T47D (cell line): ENCODE measurements at regions not wholly inside any gene's neighbourhood (a gene's known extent, or its start where the extent isn't known, plus 50 kb on each side); places are given as distances from the start of the nearest gene placed in this dataset.
"Not testable (repeated sequence)": the region's sequence is repeated elsewhere in the genome, so short reads cannot be mapped to it uniquely, and the experiment has no call there.

ENCODE experiments used
- DNase-seq, 2 experiments: peaks; one replicate each; pipeline versions ENCODE4 v3.0.0 to v3.0.0-alpha.2; 2011 to 2012; ENCODE audit warnings: low read depth in 1 of 2, low spot score in 1 of 2
- JUND ChIP-seq: IDR thresholded peaks from 2 replicates; pipeline ENCODE4 v1.6.1; 2012; ENCODE audit warnings: low read depth
- in situ Hi-C: cut with HindIII; loops from 2 replicates; pipeline ENCODE4 v1.10.0; 2016; ENCODE audit warnings: low sequenced_read_pairs, low pct_unique_long_range_greater_than_20kb

DNA sequence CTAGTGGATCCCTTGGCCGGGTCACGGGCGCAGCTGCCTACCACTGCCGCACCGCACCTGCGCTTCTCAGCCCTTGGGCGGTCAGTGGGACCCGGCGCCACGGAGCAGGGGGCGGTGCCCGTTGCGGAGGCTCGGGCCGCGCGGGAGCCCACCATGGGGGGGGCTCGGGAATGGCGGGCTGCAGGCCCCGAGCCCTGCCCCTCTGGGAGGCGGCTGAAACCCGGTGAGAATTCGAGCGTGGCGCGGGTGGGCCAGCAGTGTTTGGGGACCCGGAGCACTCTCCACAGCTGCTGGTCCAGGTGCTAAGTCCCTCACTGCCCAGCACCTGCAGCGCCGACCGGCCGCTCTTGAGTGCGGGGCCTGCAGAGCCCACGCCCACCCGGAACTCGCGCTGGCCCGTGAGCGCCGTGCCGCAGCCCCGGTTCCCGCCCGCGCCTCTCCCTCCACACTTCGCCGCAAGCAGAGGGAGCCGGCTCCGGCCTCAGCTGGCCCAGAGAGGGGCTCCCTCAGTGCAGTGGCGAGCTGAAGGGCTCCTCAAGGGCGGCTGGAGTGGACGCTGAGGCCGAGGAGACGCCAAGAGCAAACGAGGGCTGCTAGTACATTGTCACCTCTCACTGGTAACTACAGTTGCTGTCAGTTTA is 120.5 kb upstream of the TMEM170B start:
- DNase-seq, result no peak
- no peak for TF ChIP-seq JUND
- in situ Hi-C loops, result no loop called here

DNA sequence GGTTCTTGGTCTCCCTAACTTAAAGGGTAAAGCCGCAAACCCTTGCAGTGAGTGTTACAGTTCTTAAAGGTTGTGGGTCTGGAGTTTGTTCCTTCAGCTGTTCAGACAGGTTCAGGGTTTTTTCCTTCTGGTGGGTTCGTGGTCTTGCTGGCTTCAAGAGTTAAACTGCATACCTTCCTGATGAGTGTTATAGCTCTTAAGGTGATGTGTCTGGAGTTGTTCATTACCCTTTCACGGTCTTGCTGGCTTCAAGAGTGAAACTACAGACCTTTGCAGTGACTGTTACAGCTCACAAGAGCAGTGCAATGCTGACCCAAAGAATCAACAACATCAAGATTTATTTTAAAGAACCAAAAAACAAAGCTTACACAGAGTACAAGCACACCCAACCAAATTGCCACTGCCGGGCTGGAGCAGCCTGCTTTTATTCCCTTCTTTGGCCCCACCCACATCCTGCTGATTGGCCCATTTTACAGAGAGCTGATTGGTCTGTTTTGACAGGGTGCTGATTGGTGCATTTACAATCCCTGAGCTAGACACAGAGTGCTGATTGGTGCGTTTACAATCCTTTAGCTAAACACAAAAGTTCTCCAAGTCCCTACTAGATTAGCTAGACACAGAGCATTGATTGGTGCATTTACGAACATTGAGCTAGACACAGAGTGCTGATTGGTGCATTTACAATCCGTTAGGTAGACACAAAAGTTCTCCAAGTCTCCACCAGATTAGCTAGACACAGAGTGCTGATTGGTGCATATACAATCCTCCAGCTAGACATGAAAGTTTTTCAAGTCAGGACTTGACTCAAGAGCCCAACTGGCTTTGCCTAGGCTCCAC is 121.2 kb upstream of the TMEM170B start:
- in situ Hi-C loops, DNase-seq: not testable (repeated sequence)

DNA sequence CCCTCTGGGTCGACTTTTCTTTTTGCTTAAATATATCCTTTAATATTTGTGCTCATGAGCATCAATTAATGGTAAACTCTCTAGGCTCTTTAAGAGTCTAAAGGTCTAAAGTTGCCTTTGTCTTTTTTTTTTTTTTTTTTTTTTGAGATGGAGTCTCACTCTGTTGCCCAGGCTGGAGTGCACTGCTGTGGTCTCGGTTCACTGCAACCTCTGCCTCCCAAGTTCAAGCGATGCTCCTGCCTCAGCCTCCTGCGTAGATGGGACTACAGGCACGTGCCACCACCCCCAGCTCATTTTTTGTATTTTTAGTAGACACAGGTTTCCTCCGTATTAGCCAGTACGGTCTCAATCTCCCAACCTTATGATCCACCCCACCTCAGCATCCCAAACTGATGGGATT is 122.0 kb upstream of the TMEM170B start:
- in situ Hi-C loops, result no loop called here
- no peak for DNase-seq
- no peak for TF ChIP-seq JUND

DNA sequence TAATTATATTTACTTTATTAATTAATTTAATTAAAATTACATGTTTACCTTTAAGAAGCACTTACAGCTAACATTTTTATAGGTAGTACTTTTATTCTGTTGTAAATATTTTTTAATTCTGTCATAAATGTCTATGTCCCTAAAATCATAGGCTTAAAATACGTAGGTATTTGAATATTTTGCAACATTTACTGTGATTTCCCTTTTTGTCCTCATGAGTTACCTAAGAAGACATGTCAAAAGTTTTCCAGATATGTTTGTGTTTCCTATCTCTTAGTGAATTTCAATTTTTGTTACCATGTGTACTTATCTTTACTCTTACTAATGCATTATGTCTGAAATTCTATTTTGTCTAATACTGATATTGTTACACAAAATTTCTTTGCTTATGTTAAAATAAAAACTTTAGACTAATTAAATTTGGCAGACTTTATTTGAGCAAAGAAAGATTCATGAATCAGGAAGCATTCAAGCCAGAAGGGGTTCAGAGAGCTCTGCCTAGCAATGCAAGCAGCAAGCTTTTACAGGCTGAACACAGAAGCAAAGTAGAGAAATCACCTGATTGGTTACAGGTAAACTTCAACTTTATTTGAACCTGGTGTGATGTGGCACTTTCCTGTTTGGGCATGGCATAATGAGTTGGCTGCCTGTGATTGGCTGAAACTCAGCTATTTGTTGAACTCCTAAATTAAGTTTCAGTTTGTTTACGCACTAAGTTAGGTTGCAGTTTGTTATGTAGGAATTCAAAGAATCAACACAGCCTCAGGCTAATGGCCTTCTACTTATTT is 123.2 kb upstream of the TMEM170B start:
- in situ Hi-C loops, result no loop called here
- no peak for TF ChIP-seq JUND
- peak in 1 of 2 experiments; percentile 97 for DNase-seq

DNA sequence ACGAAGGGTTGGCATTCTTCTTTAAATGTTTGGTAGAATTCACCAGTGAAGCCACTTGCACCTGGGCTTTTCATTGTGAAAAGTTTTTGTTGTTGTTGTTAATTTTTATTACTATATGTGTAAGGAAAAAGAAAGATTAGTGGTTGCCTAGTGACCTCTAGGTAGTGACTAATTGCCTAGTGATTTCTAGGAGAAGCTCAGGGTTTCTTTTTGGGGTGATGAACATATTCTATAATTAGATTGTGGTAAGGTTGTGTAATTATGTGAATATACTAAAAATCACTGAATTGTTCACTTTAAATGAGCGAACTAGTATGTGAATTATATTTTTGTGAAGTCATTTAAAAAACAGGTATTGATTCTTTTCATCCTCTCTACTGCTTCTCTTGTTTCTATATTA is 123.8 kb upstream of the TMEM170B start:
- no peak for DNase-seq
- in situ Hi-C loops, result no loop called here

DNA sequence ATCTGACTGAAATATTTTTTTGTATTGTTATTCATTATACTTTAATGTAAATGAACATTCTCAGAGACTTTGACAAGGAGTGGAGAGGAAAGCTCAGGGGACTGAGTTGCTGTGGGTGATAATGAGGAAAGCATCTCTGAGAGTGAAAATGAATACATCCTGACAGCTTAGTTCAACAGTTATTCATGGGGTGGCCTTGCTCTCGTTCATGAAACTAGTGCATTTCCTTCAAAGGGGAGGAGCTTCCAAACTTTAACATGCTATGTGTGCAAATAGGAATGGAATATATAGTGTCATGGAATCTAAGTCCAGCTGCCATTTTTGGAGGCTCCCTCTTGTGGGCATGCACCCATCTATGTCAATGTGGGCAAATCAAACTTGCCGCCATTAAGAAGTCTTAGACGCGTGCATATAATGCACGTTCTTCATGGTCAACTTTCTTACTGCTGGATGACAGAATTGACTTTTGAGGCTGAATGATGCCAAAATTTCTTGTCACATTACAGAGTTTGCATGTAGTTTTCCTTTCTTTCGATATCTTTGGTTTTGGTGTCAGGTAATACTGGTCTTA is 124.3 kb upstream of the TMEM170B start:
- no peak for DNase-seq
- in situ Hi-C loops, result no loop called here
- TF ChIP-seq JUND, result no peak

More for the DNA sequence above, 123.8 kb upstream of the TMEM170B start:
- TF ChIP-seq JUND, result no peak

DNA sequence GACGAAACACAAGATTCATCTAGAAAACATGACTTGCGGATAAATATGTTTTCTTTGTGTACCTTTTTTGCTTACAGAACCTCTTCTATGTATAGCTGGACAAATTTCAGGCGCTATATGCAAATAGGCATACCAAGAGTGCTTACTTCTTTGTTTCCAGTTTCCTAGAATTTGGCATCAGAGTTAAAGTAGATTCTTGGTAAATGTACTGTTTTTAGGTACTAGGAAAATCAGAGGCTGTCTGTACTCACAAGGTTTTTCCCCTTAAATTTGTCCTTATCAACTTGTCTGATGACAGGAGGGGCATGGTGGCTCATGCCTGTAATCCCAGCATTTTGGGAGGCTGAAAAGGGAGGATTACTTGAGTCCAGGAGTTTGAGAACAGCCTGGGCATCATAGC is 124.9 kb upstream of the TMEM170B start:
- in situ Hi-C loops, result no loop called here
- no peak for TF ChIP-seq JUND
- no peak for DNase-seq

DNA sequence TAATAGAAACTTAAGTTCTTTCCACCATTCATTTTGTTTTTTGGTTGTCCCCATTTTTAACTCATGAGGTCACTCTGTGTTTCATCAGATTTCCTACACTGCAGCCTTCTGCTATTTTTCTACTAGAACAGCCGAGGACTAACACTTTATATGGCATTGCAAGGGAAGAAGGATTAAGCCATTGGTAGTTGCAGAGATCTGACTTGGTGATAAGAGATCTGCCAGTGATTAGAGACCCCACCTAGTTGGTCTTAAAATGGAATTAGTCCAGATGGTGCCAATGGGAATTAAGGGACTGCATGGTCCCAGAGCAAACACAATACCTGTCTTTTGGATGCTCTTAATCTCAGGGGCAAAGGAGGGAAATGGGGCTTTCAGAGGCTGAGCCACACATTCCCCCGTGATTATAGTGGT is 125.5 kb upstream of the TMEM170B start:
- DNase-seq, result no peak
- in situ Hi-C loops, result no loop called here

DNA sequence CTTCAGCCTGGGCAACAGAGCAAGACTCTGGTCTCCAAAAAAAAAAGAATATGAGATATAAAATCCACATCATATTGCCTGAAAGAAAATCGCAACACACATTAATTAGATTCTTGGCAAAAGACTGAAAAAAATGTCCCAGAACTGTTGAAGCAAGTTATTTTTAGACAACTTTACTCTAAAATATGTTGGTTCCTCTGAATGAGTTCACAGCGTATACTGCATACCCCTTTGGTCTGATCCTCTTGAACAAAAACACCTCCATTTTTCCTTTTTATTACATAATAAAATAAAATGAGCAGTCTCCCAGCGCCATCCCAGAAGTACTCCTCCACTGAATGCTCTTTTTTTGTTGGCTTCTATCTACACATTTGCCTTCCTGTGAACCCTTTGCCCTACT is 126.0 kb upstream of the TMEM170B start:
- in situ Hi-C loops, result no loop called here
- no peak for TF ChIP-seq JUND
- no peak for DNase-seq

More for the DNA sequence above, 125.5 kb upstream of the TMEM170B start:
- no peak for TF ChIP-seq JUND

DNA sequence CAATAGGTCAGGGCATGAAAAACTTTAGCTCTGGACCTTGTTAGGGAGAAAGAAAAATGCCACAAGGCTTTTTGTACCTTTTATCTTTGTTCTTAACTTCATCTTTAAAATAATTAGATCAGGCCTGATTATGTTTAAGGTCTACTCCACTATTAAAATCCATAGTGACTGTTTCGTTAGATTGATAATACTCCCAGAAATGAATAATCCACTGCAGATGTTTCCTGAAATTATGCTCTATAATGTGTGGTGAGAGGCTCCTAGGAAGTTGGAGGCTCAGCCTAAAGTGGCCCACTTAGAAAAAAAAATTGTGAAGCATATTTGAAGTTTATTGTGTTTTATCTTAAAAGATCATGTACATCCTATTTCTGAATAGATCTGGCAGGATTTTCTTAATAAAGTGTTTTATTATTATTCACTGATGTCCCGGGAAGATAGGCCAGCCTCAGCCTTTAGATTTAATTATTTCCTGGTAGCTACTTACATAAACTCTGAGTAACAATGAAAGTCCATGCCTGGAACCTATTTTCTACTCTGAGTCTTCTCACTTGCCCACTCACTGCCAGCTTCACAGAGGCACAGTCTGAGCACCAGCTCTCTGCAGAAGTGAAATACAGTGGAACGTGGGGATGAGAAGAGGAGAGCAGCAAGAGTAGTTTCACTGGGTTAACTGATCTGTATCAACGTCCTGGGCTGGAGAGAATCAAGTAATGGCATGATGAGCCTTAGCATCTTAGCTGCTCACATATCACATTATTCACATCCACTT is 126.8 kb upstream of the TMEM170B start:
- in situ Hi-C loops, result no loop called here
- TF ChIP-seq JUND, result no peak
- DNase-seq, result no peak

DNA sequence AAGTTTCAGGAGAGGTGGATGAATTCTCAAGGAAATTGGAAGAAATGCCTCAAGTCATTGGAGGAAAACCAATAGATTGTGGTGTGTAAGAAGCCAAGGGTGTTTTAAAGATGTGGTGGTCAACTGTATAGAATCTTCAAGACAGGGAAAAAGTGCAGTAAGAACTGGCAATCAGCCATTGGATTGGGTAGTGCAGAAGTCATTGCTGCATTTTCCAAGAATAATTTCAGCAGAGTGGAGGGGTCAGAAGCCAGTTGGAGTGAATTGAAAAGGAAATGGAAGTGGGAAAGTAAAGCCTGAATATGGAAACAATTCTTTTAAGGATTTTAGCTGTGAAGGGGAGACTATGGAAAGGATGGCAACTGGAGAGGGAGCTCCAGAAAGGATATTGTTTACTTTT is 128.2 kb upstream of the TMEM170B start:
- DNase-seq, result no peak
- TF ChIP-seq JUND, result no peak
- in situ Hi-C loops, result no loop called here

DNA sequence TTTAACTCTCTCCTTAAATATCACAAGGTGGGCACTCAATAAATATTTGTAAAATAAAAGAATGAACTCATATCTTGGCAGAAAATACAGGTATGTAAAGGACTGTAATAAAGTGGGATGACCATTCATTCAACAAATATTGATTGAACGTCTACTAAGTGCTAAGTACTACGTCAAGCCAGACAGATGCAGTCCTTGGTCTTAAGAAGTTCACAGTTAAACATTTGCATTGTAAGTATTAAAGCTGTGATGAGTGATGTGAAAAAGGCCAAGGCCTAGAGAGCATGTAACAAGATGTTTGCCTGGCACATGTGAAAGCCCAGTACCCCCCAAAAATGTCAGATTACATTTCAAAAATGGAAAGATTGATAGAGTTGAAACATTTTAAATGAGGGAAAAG is 130.1 kb upstream of the TMEM170B start:
- in situ Hi-C loops, result no loop called here
- TF ChIP-seq JUND, result no peak

More for the DNA sequence above, 130.1 kb upstream of the TMEM170B start:
- no peak for DNase-seq
